GM21723 (cell line): ENCODE measurements at regions not wholly inside any gene's neighbourhood (a gene's known extent, or its start where the extent isn't known, plus 50 kb on each side); places are given as distances from the start of the nearest gene placed in this dataset.
"Not testable (repeated sequence)": the region's sequence is repeated elsewhere in the genome, so short reads cannot be mapped to it uniquely, and the experiment has no call there.

Source experiments
- ATAC-seq: cut with Tn5 transposase; IDR thresholded peaks from one replicate; pipeline ENCODE4 v1.9.1; 2021; ENCODE audit warnings: mild to moderate bottlenecking, moderate library complexity; ENCODE audit not compliant: unreplicated experiment

DNA sequence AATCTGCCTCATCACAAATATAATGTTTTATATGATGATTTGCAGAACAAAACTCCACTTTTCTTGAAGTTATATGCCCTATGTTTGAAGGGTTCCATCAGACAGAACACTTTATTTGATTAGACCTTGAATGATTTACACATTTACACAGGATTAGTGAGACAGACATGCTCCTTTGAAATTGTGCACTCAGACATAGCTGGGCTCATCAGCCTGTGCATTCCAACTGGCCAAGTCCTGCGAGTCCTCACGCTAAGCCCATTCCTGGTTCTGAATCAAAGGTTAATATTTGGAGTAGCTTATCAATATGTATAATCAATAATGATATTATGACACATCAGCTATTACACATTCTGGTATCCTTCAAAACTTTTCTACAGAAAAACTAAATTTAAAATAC lies 173.6 kb downstream of the MBL2 start:
- ATAC-seq: no peak

DNA sequence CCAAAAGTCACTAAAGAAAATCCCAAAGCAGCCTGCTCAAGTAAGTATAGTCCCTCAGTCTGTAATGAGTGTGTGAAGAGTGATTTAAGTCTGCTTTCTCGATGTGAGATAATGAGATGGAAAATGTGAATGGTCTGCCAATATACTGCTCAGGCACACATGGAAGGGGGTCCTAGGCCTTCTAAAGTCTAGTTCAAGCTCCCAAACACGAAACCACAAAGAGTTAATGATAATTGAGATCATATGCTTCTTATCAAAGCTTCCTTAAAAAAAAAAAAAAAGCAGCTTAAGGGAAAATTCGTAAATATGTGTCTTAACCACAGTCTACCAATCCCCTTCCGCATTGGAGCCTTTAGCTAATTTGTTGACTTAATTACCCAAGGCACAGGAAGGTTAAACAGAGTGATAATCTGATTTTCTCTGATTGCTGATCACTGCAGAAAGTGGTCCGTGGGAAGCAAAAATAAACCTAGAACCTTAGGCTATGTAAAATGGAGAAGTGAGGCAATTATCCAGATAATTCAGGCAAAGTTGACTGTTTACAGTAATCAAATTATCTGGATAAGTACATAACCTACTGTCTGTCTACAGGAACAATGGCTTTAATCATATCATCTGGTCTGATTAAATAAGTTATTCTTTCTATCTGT lies 172.9 kb downstream of the MBL2 start:
- no peak for ATAC-seq

DNA sequence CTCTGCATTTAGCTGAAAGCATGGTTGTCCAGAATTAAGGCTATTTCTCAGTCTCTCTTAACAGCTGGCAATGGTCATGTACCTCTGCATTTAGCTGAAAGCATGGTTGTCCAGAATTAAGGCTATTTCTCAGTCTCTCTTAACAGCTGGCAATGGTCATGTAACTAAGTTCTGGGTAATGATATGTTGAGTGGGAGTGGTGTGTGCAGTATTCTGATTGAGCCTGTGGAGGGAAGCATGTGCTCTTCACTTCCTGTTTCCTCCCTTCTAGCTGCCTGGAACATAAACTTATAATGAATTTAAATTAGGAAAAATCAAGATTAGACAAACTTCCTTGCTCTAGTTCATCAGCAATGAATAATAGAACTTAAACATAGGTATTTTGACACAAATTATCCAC lies 168.5 kb downstream of the MBL2 start:
- ATAC-seq: not testable (repeated sequence)

DNA sequence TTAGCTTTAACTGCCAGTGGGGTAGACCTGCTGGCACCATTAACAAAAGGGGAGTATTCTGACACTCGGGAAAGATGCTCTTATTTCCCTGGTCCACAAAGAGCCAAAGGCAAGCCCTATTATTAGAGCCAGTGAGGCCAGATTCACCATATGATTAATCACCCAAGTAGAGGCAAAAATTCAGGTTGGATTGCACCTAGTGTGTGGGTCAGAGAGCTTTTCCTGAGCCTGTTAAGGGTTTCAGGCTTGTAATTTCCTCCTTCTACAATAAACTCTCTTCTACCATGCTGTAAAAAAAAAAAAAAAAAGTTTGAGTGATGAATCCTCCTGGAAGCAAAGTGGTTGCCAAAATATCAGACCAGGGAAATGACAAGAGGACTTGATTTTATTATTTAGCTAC lies 163.5 kb downstream of the MBL2 start:
- ATAC-seq: no peak

DNA sequence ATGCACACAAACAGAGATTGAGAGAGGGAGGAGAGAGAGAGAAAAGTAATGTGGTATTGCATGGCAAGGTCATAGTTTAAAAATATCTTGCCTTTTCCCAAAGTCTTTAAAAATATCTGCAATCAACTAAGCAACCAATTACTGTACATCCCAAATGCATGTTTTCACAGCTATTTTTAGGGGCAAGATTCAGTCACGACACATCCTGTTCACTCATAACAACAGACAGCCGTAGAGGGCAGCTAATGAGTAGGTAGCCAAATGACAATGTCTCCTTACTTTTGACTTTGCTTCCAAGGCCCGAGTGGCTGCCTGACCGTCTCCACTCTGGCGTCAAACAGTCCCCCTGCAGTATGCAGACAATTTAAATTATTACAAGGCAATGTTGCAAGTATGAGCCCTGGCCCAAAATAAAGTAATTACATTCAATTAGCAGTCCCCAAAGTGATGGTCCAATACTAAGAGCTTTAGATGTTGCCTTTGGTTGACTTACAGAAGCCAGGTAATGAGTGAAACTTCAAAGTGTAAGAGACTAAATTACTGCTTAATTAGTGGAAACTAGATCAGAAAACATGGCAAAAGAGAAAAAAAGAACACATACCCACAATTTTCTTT lies 162.9 kb downstream of the MBL2 start:
- ATAC-seq: no peak

DNA sequence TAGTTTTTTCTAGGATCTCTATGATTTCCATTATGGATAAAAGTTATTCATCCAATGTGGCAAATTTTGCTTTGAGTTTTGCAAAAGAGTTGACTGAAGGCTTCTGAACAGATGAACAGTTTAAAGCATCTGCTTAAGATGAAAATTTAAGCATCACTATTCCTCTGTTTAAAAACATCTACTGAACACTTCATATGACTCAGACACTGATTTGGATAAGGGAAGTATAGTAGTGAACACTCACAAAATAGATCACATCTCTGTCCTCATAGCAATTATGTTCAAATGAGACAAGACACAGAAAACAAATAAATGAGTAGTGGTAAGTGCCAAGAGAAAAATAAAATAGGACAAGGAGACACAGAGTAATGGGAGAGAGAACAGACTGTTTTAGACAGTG lies 157.3 kb downstream of the MBL2 start:
- no peak for ATAC-seq

DNA sequence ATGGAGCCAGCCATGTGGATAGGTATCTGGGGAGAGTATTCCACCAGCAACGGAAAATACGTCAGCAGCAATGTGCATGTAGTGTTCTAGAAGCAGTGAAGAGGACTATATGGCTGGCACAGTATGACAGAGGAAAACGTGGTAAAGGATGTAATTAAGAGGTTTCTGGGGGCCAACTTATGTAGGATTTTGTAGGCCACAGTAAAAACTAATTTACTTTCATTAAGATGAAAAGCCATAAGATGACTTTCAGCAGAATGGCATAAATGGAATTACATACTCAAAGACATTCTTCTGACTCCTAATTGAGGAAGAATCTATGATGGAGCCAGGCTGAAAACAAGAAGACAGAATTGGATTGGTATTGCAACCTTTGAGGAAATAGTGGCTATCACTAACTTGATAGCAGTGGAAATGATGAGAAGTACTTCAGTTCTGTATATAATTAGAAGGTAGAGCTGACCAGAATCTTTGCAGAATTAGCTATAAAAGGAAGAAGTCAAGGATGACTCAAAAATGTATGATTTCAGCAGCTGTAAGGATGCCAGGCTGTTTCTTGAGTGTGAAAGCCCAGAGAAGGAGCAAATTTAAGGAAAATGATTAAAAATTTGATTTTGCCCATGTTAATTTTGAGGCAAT lies 156.7 kb downstream of the MBL2 start:
- no peak for ATAC-seq

DNA sequence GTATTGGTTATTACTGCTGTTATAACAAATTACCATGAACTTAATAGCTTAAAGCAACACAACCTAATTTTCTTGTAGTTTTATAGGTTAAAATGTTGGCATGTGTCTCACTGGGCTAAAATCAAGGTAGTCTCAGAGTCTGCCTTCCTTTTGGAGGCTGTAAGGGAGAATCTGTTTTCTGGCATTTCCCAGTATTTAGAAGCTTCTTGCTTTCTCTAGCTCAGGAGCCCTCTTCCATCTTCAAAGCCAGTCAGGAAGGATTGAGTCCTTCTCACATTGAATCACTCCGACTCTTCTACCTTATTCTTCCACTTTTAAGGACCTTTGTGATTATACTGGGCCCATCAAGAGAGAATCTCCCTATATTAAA lies 156.2 kb downstream of the MBL2 start:
- ATAC-seq: no peak

DNA sequence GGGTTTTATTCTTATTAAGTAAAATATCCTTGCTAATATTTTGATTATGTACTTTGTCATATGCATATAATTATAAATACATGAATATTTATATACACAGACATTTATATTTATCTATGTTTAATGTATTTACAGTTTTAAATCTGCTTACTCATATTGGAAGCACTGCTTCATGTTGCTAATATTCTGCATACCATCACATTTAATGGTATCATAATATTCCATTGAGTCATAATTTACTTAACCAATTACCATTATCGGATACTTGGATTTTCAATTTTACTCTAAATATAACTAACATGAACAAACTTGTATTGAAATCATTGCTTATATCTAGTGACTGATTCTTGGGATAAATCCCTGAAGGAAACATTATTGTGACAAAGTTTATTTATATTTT lies 155.2 kb downstream of the MBL2 start:
- ATAC-seq: no peak

DNA sequence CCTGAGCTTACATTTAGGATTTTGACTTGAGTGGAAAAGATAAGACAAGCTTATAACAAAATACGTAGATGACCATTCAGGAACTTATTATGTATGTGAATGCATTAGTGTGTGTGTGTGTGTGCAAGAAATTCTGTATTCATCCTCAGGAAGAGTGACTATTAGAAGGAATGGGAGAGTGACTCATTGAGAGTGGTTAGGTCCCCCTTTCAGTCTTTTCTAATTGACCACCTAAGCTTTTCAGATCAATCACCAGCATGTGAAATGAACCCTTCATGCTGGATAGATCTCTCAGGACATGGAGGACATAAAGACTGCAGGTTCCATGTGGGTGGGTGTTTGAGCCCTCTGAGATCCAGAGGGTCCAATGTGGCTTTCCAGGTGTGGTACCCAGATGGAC lies 153.5 kb downstream of the MBL2 start:
- no peak for ATAC-seq

DNA sequence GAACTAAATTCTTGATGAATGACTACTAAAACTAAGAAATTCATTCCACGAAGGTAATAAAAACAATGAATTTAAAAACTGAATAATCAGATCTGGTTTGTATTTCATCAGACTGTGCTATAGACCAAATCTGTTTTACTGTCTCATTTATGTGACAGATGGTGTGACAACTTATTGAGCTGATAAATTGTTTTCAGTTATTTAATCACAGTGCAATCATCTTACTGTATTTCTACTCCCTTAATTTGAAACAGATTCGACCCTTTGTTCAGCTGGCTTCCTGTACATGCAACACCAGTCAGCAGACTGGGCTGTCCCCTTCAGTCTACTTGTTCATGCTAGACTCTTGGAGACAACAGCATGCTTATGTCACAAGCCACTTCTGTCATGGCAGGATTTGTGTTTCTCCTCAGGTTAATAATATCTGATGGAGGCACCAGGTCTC lies 150.9 kb downstream of the MBL2 start:
- no peak for ATAC-seq

DNA sequence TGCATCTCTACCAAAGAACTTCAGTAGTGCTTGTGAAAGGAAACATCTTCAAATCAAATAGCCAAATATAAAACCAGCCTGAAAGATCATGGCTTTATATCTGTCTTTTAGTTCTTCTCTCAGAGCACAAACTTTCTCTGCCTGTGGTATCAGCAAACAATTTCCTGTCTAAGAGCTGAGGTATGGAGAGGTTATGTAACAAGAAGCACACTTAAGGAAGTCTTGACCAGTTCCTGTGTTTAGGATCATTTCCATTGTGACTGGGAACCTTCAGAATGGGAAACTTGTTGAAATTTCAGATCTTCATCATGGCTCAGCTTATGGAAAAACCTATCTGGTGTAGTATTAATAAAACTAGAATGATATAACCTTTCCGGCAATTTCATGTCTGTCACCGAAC lies 148.8 kb downstream of the MBL2 start:
- no peak for ATAC-seq

DNA sequence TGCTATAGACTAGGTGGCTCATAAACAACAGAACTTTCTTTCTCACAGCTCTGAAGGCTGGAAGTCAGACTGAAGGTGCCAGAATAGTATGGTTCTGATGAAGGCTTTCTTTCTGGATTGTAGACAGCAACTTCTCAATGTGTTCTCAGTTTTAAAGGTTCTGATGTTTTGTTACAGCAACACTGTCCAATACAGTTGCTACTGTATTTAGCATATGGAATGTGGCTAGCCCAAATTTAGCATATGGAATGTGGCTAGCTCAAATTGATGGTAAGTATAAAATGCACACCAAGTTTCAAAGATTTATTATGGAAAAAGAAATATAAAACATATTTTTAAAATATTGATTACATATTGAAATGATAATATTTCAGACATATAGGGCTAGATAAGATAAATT lies 145.3 kb downstream of the MBL2 start:
- ATAC-seq: no peak

DNA sequence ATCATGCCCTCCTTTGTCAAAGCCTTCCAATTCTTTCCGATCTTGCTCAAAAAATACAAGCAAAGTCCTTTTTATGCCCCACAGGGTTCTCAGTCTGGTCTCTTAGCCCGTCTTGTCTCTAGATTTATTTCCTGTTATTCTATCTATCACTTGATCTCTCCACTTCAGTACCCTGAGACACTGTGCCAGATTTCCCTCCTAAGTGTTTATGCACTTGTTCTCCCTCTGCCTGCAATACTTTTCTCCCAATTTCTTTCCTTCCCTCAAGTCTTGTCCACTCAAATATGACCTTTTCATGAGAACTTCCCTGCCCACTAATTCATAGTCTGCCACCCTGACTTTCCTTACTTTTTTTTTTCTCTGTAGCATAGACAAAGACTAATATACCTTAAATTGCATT lies 141.4 kb downstream of the MBL2 start:
- no peak for ATAC-seq

DNA sequence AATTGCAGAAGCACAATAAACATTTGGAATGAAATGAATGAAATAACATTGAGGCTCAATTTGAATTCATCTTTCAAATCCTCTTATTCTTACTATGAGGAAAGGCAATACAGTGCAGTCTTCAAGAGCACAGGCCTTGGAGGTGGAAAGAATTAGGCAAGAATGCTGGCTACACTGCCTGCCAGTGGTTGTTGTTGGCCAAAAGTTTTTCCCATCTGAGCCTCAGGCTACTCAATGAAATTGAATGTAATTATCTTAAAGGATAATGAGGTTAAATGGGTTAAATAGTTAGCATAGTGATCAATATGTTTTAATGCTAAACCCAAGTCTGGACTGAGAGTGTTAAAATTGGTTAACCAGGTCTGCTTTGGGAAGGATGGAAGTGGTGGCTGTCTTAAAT lies 140.9 kb downstream of the MBL2 start:
- ATAC-seq: no peak

DNA sequence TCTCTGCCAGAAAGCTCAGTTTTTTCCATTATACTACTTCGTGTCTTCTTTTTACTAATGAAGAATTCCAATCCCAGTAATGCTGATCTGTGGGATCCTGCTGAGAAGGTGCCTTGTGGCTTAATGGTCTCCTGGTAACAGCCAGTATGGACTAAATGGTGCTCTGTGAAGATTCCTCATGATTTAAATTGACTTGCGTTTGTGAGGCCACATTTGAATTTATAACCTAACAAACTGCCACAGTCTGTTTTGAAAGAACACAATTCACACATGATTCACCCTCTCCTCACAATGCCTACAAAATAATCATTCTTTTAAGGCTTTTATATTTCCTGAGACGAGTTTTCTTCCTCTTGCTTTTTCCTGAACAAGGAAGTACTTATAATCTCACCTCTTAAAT lies 140.0 kb downstream of the MBL2 start:
- ATAC-seq: no peak

DNA sequence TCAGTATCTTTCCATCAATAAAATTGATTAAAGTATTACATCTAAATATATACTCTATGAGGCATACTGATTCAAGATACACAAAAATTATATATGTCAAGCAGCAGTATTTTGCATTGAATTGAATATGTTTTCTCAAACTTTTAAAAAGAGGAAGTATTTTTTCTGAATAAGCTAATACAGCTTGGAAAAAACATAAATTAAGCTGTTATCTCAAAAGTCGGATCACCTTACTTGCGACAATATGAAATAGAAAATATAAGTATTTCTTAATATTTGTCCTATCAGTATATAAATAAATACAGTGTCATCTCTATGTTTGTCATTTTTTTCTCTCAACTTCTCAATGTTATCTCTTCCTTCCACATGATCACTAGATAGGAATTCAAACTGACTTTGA lies 139.3 kb downstream of the MBL2 start:
- no peak for ATAC-seq

DNA sequence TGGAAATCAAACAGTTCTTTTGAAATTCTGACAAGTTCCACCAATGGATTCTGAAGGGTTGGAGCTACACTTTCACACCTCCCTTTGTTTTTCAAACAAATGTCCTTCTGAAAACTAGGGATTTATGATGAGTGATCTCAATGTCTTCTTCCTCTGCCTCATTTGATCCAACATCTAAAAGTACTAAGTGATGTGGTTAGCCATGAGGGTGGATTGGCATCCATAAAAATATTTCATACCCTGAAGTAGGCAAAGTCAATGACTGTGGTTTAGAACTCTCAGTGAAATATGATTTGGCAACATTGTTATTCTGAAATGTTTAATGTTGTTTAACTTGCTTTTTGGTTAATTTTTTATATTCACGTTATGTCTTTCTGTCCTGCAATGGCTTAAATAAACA lies 136.9 kb downstream of the MBL2 start:
- ATAC-seq: no peak

DNA sequence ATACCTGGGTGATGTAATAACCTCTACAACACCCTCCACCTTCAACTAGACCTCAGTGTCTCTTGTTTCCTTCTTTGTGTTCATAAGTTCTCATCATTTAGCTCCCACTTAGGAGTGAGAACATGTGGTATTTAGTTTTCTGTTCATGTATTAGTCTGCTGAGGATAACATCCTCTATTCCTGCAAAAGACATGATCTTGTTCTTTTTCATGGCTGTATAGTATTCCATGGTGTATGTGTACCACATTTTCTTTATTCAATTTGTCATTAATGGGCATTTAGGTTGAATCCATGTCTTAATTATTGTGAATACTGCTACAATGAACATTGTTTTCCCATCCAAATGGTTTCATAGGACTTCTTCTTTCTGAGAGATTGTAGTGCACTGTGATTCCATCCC lies 135.7 kb downstream of the MBL2 start:
- ATAC-seq: no peak

DNA sequence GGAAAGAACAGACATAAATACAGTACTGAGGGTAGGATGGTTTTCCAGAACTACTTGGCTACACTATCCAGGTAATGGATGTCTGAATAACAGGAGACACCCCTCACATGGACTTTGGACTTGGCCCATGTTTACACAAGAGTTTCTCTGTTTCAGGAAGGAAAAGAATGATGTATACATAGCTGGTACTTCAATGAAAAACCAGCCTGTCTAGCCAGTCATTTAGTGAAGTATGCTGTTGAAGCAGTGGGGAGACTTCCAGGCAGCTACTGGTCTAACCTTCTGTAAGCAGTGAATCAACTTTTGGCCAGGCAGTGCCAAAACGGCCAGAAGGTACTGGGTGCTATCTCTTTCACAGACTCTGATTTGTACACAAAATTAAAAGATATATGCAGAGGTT lies 135.0 kb downstream of the MBL2 start:
- ATAC-seq: no peak

DNA sequence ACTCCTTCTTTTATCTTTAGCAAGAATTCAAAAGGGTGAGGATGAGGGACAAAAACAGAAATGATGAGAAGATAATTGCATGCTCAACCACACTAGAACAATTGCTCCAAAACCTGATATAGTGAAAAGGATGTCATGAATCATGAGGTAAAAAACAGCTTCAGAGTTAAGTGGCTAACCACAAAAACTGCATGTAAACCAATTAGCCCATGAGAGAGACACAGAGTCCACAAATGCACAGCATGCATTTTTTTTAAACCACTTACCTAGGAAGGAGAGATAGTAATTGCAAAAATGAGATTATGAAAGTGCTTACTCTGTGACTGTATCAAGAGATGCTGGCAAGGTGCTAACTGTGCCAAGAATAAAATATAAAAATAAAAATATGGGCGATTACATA lies 132.9 kb downstream of the MBL2 start:
- ATAC-seq: no peak

DNA sequence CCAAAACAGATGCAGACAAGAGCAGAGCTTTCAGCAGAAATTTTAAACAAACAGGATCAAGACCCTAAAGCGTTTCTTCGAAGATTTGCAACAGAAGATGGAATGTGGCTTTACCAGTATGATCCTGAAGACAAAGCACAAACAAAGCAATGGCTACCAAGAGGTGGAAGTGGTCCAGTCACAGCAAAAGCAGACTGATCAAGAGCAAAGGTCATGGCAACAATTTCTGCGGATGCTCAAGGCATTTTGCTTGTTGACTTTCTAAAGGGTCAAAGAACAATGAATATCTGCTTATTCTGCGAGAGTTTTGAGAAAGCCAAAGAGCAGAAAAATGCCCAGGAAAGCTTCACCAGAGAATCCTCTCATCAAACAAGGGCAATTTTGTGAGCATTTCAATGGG lies 130.4 kb downstream of the MBL2 start:
- no peak for ATAC-seq
